ENCODE measurements at regions not wholly inside any gene's neighbourhood (a gene's known extent, or its start where the extent isn't known, plus 50 kb on each side); places are given as distances from the start of the nearest gene placed in this dataset.

DNA sequence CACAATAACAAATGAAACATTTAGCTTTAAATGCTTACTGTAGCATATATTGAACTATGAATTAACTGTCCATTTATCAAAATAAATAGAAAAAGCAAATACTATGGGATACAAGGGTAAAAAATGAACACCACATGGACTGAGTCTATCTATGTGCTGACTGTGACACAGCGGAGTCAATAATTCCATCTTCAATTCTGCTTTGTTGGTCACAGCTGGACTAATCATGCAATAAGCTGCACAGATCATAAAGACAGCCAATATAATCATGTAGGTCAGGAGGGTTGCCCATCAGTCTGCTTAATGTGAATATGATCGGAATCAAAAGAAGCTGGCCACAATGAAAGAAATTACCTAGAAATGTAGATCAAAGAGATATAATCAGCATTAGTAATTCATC, 95.7 kb upstream of the FAM47A start:
- H3K9ac ChIP-seq (ENCODE audit: low read length), result no peak overlapping the region
- CTCF ChIA-PET, result no interaction called here

GRCh38 chrX:34223574-34223973, 91.5 kb upstream of the FAM47A start:
- Histone ChIP-seq H3K4me2 (ENCODE audit: low read length) (no peak overlapping the region), H4K20me1 (ENCODE audit: insufficient read depth) (no peaks in the 10 kb centered on the region), H3K9me2 (ENCODE audit: insufficient read depth) (no peaks in the 10 kb centered on the region), H3K27me3 (ENCODE audit: insufficient read depth, low read length) (no peaks in the 10 kb centered on the region), H2AFZ (ENCODE audit: low read depth, low read length, poor library complexity, severe bottlenecking) (no peak overlapping the region), H3K4me1 (ENCODE audit: control insufficient read depth in 1 of 2, insufficient read depth in 2 of 2, low read length in 2 of 2) (no peaks in the 10 kb centered on the region), H3K27ac (ENCODE audit: low read depth, low read length) (no peak overlapping the region), H3K4me3 (replicated peaks in 1 of 2; ENCODE audit: low read depth in 1 of 2, low read length in 2 of 2) (no peak overlapping the region), H3K36me3 (ENCODE audit: control insufficient read depth in 1 of 2, insufficient read depth in 2 of 2, low read length in 2 of 2) (no peaks in the 10 kb centered on the region), H3K9me3 (ENCODE audit: control insufficient read depth in 1 of 2, insufficient read depth in 1 of 2, low read depth in 1 of 2, low read length in 2 of 2) (no peaks in the 10 kb centered on the region), H3K79me2 (ENCODE audit: insufficient read depth, low read length) (no peaks in the 10 kb centered on the region), H3K9ac (ENCODE audit: low read length) (no peak overlapping the region)
- ChIA-PET POLR2A (no interaction called here), RAD21 (ENCODE audit: low non-redundant PET in 1 of 2, low total read pairs in 2 of 2, uncharacterized antibody in 2 of 2, unreplicated experiment in 2 of 2) (no interaction called here), CTCF (no interaction called here)
- DNase-seq (ENCODE audit: low read depth, low spot score) (no peak), ATAC-seq (no peak)
- BruUV-seq (replicated peaks), result no TSS peak
- intact Hi-C loops (cut with micrococcal nuclease), result no loop called here
- TF ChIP-seq ZNF274 (IDR thresholded peaks at IDR 0.05; ENCODE audit: low read depth, low read length) (no peak), YY1 (IDR thresholded peaks at IDR 0.05; ENCODE audit: extremely low read depth, insufficient replicate concordance, low read depth, low read length) (no peak), SIN3A (IDR thresholded peaks at IDR 0.05; ENCODE audit: low read depth) (no peak), ZFX (IDR thresholded peaks at IDR 0.05) (no peak), EGR1 (IDR thresholded peaks at IDR 0.05; ENCODE audit: low read depth) (no peak), POLR2AphosphoS5 (IDR thresholded peaks at IDR 0.05; ENCODE audit: low read depth, low read length) (no peak), EZH2 (IDR thresholded peaks at IDR 0.05) (no peak), SP1 (IDR thresholded peaks at IDR 0.05; ENCODE audit: low read depth) (no peak), POLR2A (IDR thresholded peaks at IDR 0.05; ENCODE audit: borderline replicate concordance, extremely low read depth, insufficient read depth, insufficient read length) (no peak), CTCF (IDR thresholded peaks at IDR 0.05 in 2 of 3, conservative IDR thresholded peaks at IDR 0.05 in 1 of 3; ENCODE audit: borderline replicate concordance in 1 of 3, insufficient read depth in 1 of 3, low read depth in 2 of 3, low read length in 2 of 3) (no peak)
- TF ChIP-seq, protein P1, sequence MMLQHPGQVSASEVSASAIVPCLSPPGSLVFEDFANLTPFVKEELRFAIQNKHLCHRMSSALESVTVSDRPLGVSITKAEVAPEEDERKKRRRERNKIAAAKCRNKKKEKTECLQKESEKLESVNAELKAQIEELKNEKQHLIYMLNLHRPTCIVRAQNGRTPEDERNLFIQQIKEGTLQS (IDR thresholded peaks at IDR 0.05), result no peak
- TF ChIP-seq, protein P2, sequence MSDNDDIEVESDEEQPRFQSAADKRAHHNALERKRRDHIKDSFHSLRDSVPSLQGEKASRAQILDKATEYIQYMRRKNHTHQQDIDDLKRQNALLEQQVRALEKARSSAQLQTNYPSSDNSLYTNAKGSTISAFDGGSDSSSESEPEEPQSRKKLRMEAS (IDR thresholded peaks at IDR 0.05), result no peak

More for the DNA sequence above, 95.7 kb upstream of the FAM47A start:
- Histone ChIP-seq H3K4me2 (ENCODE audit: low read length) (no peak overlapping the region), H3K9me2 (ENCODE audit: insufficient read depth) (no peaks in the 10 kb centered on the region), H3K9me3 (ENCODE audit: control insufficient read depth in 1 of 2, insufficient read depth in 1 of 2, low read depth in 1 of 2, low read length in 2 of 2) (no peaks in the 10 kb centered on the region), H3K4me3 (replicated peaks in 1 of 2; ENCODE audit: low read depth in 1 of 2, low read length in 2 of 2) (no peak overlapping the region), H3K79me2 (ENCODE audit: insufficient read depth, low read length) (no peaks in the 10 kb centered on the region), H3K36me3 (ENCODE audit: control insufficient read depth in 1 of 2, insufficient read depth in 2 of 2, low read length in 2 of 2) (no peaks in the 10 kb centered on the region), H3K27ac (ENCODE audit: low read depth, low read length) (no peak overlapping the region), H2AFZ (ENCODE audit: low read depth, low read length, poor library complexity, severe bottlenecking) (no peak overlapping the region), H3K4me1 (ENCODE audit: control insufficient read depth in 1 of 2, insufficient read depth in 2 of 2, low read length in 2 of 2) (no peaks in the 10 kb centered on the region), H3K27me3 (ENCODE audit: insufficient read depth, low read length) (no peaks in the 10 kb centered on the region), H4K20me1 (ENCODE audit: insufficient read depth) (no peaks in the 10 kb centered on the region)
- TF ChIP-seq JUND (IDR thresholded peaks at IDR 0.05) (no peak), YY1 (IDR thresholded peaks at IDR 0.05; ENCODE audit: extremely low read depth, insufficient replicate concordance, low read depth, low read length) (no peak), CBX3 (IDR thresholded peaks at IDR 0.05; ENCODE audit: low read depth) (no peak), ZNF274 (IDR thresholded peaks at IDR 0.05; ENCODE audit: low read depth, low read length) (no peak), CEBPB (IDR thresholded peaks at IDR 0.05; ENCODE audit: low read depth) (no peak), SRF (IDR thresholded peaks at IDR 0.05; ENCODE audit: low read depth) (no peak), SP1 (IDR thresholded peaks at IDR 0.05; ENCODE audit: low read depth) (no peak), FOSL1 (IDR thresholded peaks at IDR 0.05; ENCODE audit: low read depth) (no peak), TCF7L2 (IDR thresholded peaks at IDR 0.05; ENCODE audit: borderline replicate concordance, extremely low read depth, insufficient read depth, insufficient read length) (no peak), SIN3A (IDR thresholded peaks at IDR 0.05; ENCODE audit: low read depth) (no peak)
- TF ChIP-seq, protein P1 (IDR thresholded peaks at IDR 0.05), result no peak
- TF ChIP-seq, protein P2 (IDR thresholded peaks at IDR 0.05), result no peak
- no TSS peak for BruUV-seq (replicated peaks)
- ATAC-seq (no peak), DNase-seq (ENCODE audit: low read depth, low spot score) (no peak)
- POLR2A ChIA-PET, result no interaction called here
- intact Hi-C loops (cut with micrococcal nuclease), result no loop called here
- RAD21 ChIA-PET (ENCODE audit: low non-redundant PET in 1 of 2, low total read pairs in 2 of 2, uncharacterized antibody in 2 of 2, unreplicated experiment in 2 of 2), result no interaction called here

All from HCT116 (cell line).